Activated T-helper 1 cell treated with Interleukin-2 at 50 U/mL for 16 hours (primary cell): ENCODE measurements at regions not wholly inside any gene's neighbourhood (a gene's known extent, or its start where the extent isn't known, plus 50 kb on each side); places are given as distances from the start of the nearest gene placed in this dataset.
A peak's percentile ranks its signal among the peaks of the same experiment; 100 is the strongest.

Experiments used
- DNase-seq: peaks from one replicate; pipeline ENCODE4 v3.0.0-alpha.2; 2020; ENCODE audit warnings: low read depth

- no peak for DNase-seq
Measured at GRCh38 chr14:71289536-71289935, 382.3 kb downstream of the PCNX1 start.

DNA sequence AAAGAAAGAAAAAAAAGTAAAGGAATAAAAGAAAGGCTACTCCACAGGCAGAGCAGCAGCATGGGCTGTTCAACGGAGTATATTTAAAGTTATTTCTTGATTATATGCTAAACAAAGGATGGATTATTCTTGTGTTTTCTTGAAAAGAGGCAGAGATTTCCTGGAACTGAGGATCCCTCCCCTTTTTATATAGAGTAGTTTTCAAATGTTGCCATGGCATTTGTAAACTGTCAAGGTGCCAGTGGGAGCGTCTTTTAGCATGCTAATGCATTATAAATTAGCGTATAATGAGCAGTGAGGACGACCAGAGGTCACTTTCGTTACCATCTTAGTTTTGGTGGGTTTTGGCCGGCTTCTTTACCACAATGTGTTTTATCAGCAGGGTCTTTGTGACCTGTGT is 383.0 kb downstream of the PCNX1 start:
- DNase-seq = no peak

GRCh38 chr14:71290960-71291466 is 383.8 kb downstream of the PCNX1 start:
- no peak for DNase-seq

GRCh38 chr14:71296184-71296583 is 388.9 kb downstream of the PCNX1 start:
- DNase-seq = no peak

DNA sequence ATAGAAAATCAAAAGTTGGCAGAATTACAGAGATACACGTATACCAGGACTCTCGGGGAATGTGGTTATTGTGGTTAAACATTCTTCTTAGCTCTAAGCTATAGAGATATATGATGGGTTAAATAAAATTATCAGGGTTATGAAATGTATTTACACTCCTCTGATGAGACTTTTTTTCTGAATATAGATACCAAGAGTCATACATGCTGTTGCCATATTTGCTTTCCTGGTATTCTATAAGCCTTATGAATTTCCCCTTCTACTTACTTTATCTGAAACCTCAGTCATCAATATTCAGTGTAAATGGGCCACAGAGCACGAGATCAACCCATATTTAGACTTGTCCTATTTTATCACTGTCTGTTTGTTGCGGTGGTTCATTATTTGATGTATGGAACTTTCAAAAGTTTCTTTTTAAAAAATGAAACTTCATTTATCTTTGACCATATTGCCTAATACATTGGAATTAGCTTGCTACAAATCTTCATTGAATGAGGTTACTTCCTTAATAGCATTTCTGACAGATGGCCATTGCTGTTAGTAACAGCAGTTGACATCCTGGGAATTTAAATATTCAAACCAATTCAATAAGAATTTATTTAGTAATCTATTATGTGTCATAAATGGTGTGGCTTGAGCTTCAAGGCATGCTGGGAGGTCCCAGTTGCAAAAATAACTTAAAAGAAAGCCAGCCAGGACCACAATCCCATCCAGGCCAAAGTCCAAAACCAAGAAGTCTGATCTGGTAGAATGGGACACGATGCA is 393.5 kb downstream of the PCNX1 start:
- no peak for DNase-seq

DNA sequence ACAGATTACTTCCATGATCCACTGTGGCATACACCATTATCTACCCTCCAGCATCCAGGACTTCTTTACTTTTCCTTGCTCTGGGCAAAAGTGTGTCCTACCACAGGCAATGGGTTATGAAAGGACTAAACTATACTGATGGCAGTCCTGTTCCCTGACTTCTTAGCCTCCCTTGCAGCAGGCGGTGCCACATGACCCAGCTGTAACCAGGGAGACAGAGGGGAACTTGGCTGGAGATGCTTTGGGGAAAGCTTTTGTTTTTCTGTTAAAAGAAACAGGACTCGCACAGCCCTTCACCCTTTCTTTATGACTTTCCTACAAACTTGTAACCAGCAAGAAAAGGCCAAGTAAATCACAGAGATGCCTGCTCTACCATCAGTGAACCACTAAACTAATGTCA is 394.4 kb downstream of the PCNX1 start:
- DNase-seq = no peak

DNA sequence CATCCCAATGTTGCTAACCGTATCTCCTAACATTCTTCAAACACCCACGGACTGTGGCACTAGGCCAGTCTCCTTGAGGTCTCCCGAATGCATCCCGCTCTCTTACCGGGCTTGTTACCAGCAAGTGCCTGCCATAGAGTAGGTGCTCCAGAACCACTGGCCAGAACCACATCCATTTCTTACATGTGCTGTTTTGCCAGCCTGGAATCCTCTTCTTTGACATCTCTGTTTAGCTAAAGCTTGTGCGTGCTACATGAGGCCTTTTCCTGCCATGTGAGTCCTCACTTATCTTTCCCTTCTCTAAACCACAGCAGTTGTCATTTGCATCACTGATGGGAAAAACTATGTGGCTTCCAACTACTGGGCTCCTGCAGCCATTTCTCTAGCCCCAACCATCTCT is 397.4 kb downstream of the PCNX1 start:
- DNase-seq = no peak

GRCh38 chr14:71308671-71309070 is 401.4 kb downstream of the PCNX1 start:
- no peak for DNase-seq

DNA sequence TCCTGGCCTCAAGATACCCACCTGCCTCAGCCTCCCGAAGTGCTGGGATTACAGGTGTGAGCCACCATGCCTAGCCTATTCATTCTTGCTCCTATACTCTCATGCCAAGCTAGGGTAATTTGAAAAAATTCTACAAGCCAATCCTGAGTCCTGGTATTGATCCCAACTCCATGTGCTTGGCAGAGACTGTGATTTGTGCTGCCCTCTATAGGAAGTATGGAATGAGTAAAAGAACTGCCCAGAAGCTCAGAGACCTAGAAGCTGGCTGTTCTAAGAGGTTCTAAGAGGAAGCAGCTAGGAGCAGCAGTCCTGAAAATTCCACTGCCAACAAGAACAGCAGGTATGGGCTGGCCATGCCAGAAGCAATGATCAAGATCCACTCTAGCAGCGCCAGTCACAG is 402.5 kb downstream of the PCNX1 start:
- no peak for DNase-seq

DNA sequence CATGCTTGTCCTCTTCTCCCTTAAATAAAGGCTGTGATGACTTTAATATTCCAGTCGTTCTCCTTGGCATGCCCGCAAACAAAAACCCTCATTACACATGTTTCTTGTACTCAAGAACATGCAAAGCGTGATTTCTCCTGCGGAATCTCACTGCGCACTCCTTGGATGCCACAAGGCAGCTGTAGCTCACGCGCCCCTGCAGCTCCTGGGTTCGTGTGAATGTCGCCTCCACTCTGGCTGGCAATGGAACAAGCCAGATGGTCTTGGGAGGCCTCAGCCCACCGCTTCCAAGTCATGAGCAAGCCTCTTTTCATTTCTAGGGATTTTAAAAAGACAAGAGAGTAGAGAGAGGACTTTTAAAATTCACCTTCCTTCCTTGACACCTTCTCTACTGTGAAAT is 403.8 kb downstream of the PCNX1 start:
- no peak for DNase-seq

- no peak for DNase-seq
Measured at GRCh38 chr14:71314717-71315116, 407.5 kb downstream of the PCNX1 start.

GRCh38 chr14:71317385-71318096 is 410.3 kb downstream of the PCNX1 start:
- DNase-seq = no peak

GRCh38 chr14:71318097-71318459 is 410.8 kb downstream of the PCNX1 start:
- no peak for DNase-seq

GRCh38 chr14:71319666-71320065 is 412.4 kb downstream of the PCNX1 start:
- DNase-seq = no peak

DNA sequence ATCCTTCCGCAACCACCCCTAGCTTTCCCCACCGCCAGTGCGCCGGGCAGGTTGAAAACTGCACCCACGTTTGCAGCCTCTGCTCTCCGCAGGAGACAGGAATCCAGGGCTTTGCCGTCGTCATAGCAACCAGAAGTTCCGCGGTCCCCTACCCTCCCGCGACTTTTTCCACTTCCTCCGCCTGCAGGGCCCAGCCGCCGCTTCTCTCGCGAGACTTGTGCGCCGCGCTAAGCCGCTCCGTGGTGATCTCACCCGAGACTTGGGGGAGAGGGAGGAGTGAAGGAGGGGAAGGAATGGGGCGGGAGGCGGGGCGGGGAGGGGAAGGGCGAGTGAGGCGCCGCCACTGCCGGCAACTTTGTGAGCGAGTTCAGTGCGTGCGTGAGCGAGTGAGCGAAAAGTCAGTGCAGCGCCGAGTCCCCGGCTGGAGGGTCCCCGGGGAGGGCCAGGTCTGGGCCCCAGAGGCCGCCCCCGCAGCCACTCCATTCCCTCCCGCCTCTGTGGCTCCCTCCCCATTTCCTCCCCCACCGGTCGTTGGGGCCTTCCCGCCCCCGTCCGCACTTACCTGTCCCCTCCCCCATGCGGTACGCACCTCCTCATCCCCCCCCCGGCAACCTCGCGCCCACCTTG is 413.0 kb downstream of the PCNX1 start, which contains the start of gene SIPA1L1:
Gene SIPA1L1, plus strand, starts transcription at position 370 of the 627 bp plus-strand sequence.
- DNase-seq = peak; percentile 97

DNA sequence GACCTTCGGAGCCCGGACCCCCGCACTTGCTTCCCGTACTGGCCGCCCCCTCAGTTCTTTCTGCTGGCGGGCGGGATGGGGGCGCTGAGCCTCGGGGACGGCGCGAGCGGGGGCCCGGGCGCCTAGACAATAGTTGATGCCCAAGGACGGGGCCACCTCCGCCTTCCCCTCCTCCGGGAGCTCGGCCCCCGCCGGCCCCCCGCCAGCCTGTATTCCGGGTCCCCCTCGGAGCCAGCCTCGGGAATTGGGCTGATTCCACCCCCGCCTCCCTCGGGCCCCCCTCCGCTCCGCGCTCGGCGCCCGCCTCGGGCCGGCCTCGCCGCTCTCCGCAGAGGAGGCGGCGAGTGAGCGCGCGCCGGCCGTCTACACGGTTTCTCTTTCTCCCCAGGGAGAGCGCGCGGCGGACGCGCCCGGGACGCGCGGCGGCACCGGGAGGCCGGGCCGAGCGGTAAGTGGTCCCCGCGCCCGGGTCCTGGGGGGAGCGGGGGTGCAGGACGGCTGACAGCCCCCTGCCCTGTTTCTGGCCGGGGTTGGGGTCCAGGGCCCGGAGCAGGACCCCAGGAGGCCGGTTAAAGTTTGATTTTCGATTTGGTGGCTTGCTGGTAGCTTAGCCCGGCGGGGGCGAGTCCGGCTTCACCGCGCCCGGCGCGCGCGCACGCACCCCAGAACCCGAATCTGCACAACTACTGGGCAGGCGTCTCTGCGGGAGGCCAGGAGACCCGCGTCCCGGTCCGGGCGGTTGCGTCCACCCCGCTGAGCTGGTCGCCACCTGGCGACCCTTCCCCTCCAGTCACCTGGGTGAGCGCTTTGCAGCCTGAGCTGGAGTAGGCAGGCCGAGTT is 413.7 kb downstream of the PCNX1 start:
- peak; percentile 37 for DNase-seq

DNA sequence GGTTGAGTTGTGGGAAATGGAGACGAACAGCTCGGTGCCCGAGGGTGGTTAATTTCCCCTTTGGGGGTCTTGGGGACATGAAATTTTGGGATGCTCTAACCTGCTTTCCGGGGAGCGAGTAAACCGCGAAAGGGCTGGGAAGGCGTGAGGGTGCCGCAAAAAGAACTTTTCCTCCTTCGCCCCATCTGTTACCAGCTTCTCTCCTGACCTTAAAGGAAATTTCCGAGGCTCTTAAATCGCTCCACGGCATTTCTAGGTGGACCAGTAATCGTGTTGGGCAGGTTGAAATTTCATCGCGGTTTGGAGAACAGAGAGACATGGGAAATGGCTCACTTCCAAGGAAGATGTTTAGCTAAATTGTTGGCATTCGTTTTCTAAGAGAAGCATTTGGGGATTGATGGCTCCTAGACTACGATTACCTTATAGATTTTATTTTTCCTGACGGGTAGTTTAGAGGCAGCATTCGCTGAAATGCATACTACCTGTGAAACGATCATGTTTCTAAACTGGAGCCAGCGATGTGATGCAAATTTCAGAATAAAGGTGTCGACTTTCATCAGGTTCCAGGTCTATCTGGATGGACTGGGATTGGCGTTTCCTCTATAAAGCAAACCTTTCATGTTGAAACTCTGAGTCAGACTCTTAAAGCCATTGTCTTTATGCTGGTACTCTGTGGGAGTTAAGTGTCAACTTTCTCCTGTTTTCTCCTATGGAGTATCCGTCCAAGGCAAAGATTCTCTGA is 414.5 kb downstream of the PCNX1 start:
- DNase-seq = no peak

DNA sequence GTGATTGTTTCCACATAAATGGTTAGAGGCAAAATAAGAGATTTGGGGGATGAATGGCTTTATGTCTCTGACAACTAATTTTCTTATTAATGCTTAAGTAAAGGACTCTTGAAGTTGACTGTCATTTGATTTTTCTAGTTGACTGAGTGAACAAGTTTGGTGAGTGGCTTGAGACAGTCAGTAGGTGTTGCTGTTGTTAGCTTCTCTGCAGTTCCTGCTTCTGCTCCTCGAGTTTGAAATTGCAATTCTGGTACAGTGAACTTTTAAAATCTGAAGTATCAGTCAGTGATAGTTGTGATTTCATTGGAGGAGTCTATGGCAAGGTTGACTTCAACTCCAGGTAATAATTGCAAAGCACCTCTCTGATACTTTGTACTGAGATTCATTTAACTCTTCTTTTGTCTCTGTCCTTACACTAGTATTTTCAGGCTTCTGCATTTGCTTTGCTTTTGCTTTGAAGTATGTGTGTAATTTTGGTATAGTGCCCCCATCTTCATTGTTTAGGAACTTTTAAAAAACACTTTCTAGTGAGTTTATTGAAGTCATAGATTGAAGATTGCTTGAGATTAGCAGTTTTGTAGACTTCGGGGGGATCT is 415.5 kb downstream of the PCNX1 start:
- no peak for DNase-seq

GRCh38 chr14:71324767-71325272 is 417.6 kb downstream of the PCNX1 start:
- no peak for DNase-seq

DNA sequence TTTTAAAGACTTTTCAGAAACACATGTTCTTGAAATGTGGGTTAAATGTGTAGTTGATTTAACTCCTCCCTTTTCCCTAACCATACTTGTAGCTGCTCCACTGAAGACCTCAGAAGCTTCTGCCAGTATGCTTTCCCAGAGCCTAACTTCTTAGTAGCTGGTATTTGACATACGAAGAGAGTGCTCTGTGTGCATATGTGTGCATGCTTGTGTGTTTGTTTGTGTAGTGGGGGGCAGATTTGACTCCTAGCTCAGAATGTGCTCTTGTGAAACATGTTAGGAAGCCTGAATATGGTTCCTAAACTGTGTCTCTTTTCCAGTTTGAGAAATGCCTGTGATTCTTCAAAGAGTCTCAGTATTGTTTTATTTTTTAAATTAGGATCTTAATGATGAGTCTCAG is 420.4 kb downstream of the PCNX1 start:
- no peak for DNase-seq

- DNase-seq = no peak
Measured at GRCh38 chr14:71328183-71328582, 420.9 kb downstream of the PCNX1 start.
